Caco-2 (cell line): ENCODE measurements at regions not wholly inside any gene's neighbourhood (a gene's known extent, or its start where the extent isn't known, plus 50 kb on each side); places are given as distances from the start of the nearest gene placed in this dataset.

Experiments
- BruUV-seq: library from RNA; stranded (reverse); fragments of 400-500 nt; replicated peaks from 2 replicates; lab custom pipeline; 2021; lab: Mats Ljungman, UMichigan
- CTCF ChIA-PET: fragments of 300-600 bp; sonication (Branson Sonifier 250); formaldehyde crosslinking; loops from one replicate; lab custom pipeline; 2022; ENCODE audit warnings: antibody characterized with exemption; lab: Charles Lee
- POLR2A ChIA-PET: fragments of 300-600 bp; sonication (Branson Sonifier 250); formaldehyde crosslinking; loops from one replicate; lab custom pipeline; 2022; ENCODE audit warnings: antibody characterized with exemption; lab: Charles Lee
- DNase-seq, 2 experiments: peaks; one replicate each; pipeline versions ENCODE4 v3.0.0 to v3.0.0-alpha.2; 2020 to 2022
- H3K27me3 ChIP-seq: replicated peaks from 2 replicates; pipeline ENCODE4 v1.6.0; 2011; ENCODE audit warnings: low read length; ENCODE audit not compliant: control insufficient read depth, insufficient read depth
- H3K36me3 ChIP-seq: 2 replicates; pipeline ENCODE4 v1.5.1; 2011; ENCODE audit warnings: low read length; ENCODE audit not compliant: control insufficient read depth, insufficient read depth
- H3K4me1 ChIP-seq: fragments of 250-450 bp; sonication (Bioruptor Pico); 2 replicates; pipeline ENCODE4 v1.5.1; 2020; ENCODE audit warnings: mild to moderate bottlenecking
- H3K4me3 ChIP-seq: 2 replicates; pipeline ENCODE4 v1.5.1; 2011; ENCODE audit warnings: low read depth, mild to moderate bottlenecking, control low read depth, low read length
- H3K9me3 ChIP-seq: fragments of 250-450 bp; sonication (Bioruptor Pico); 2 replicates; pipeline ENCODE4 v1.5.1; 2020; ENCODE audit warnings: mild to moderate bottlenecking, moderate library complexity
- H3K27ac Mint-ChIP-seq: one replicate; pipeline ENCODE4 v1.8.0; 2022; ENCODE audit warnings: mixed read lengths; ENCODE audit not compliant: unreplicated experiment
- H3K27me3 Mint-ChIP-seq: one replicate; pipeline ENCODE4 v1.8.0; 2022; ENCODE audit warnings: mixed read lengths; ENCODE audit not compliant: insufficient read depth, unreplicated experiment
- H3K36me3 Mint-ChIP-seq: one replicate; pipeline ENCODE4 v1.8.0; 2022; ENCODE audit warnings: mild to moderate bottlenecking, mixed read lengths; ENCODE audit not compliant: insufficient read depth, unreplicated experiment
- H3K4me1 Mint-ChIP-seq: one replicate; pipeline ENCODE4 v1.8.0; 2022; ENCODE audit warnings: low read depth, mixed read lengths; ENCODE audit not compliant: unreplicated experiment
- H3K4me3 Mint-ChIP-seq: one replicate; pipeline ENCODE4 v1.8.0; 2022; ENCODE audit warnings: mild to moderate bottlenecking, moderate library complexity, mixed read lengths; ENCODE audit not compliant: unreplicated experiment
- H3K9me3 Mint-ChIP-seq: one replicate; pipeline ENCODE4 v1.8.0; 2022; ENCODE audit warnings: mixed read lengths; ENCODE audit not compliant: unreplicated experiment
- CTCF ChIP-seq, 2 experiments: fragments of 200-600 bp in 1 of 2; IDR thresholded peaks; 1 replicate in 1 of 2; 2 replicates in 1 of 2; pipeline versions ENCODE4 v1.5.1 to v1.8.0; 2011 to 2022; ENCODE audit warnings: antibody characterized with exemption in 1 of 2, control low read depth in 1 of 2, inconsistent platforms in 1 of 2, low read depth in 1 of 2, low read length in 1 of 2, mild to moderate bottlenecking in 1 of 2, moderate library complexity in 1 of 2; ENCODE audit not compliant: insufficient read depth in 1 of 2, severe bottlenecking in 1 of 2, unreplicated experiment in 1 of 2
- intact Hi-C: fragments of 100-400 bp; cut with micrococcal nuclease; formaldehyde crosslinking; loops from one replicate; pipeline ENCODE4 v1.10.0; 2022; ENCODE audit not compliant: unreplicated experiment

- ChIA-PET POLR2A (no interaction called here), CTCF (no interaction called here)
- Mint-ChIP-seq H3K4me3 (no peak overlapping the region), H3K27me3 (peaks cover 5% of the 10 kb centered on the region), H3K9me3 (peaks cover 10% of the 10 kb centered on the region), H3K36me3 (no peaks in the 10 kb centered on the region), H3K27ac (no peak overlapping the region), H3K4me1 (no peaks in the 10 kb centered on the region)
- no peaks in the 10 kb centered on the region for H3K9me3 ChIP-seq
- H3K4me1 ChIP-seq: no peaks in the 10 kb centered on the region
- H3K36me3 ChIP-seq: no peaks in the 10 kb centered on the region
- TF ChIP-seq CTCF (IDR thresholded peaks at IDR 0.05; ENCODE audit: insufficient read depth in 1 of 2, low read depth in 1 of 2, low read length in 1 of 2, severe bottlenecking in 1 of 2, unreplicated experiment in 1 of 2): no peak
- no TSS peak for BruUV-seq
- intact Hi-C loops: no loop called here
- no peak for DNase-seq
- no peaks in the 10 kb centered on the region for H3K27me3 ChIP-seq
- no peak overlapping the region for H3K4me3 ChIP-seq
These were observed 56.1 kb upstream of the TMEM132D start for GRCh38 chr12:129959889-129960288.

GRCh38 chr12:129961091-129961490 is 57.3 kb upstream of the TMEM132D start:
- H3K36me3 ChIP-seq: no peaks in the 10 kb centered on the region
- TF ChIP-seq CTCF (IDR thresholded peaks at IDR 0.05; ENCODE audit: insufficient read depth in 1 of 2, low read depth in 1 of 2, low read length in 1 of 2, severe bottlenecking in 1 of 2, unreplicated experiment in 1 of 2): no peak
- no peaks in the 10 kb centered on the region for H3K9me3 ChIP-seq
- no peak for DNase-seq
- Mint-ChIP-seq H3K4me1 (no peaks in the 10 kb centered on the region), H3K27ac (no peak overlapping the region), H3K4me3 (no peak overlapping the region), H3K27me3 (peaks cover 5% of the 10 kb centered on the region), H3K9me3 (peaks cover 10% of the 10 kb centered on the region), H3K36me3 (no peaks in the 10 kb centered on the region)
- ChIA-PET CTCF (no interaction called here), POLR2A (no interaction called here)
- intact Hi-C loops: no loop called here
- H3K4me1 ChIP-seq: no peaks in the 10 kb centered on the region
- H3K27me3 ChIP-seq: no peaks in the 10 kb centered on the region
- no peak overlapping the region for H3K4me3 ChIP-seq
- no TSS peak for BruUV-seq

GRCh38 chr12:129961856-129962255 is 58.0 kb upstream of the TMEM132D start:
- Histone ChIP-seq H3K4me3 (no peak overlapping the region), H3K4me1 (no peaks in the 10 kb centered on the region), H3K27me3 (no peaks in the 10 kb centered on the region), H3K9me3 (no peaks in the 10 kb centered on the region), H3K36me3 (no peaks in the 10 kb centered on the region)
- TF ChIP-seq CTCF (IDR thresholded peaks at IDR 0.05; ENCODE audit: insufficient read depth in 1 of 2, low read depth in 1 of 2, low read length in 1 of 2, severe bottlenecking in 1 of 2, unreplicated experiment in 1 of 2): no peak
- Mint-ChIP-seq H3K27ac (no peak overlapping the region), H3K4me3 (no peak overlapping the region), H3K27me3 (peaks cover 5% of the 10 kb centered on the region), H3K36me3 (no peaks in the 10 kb centered on the region), H3K4me1 (no peaks in the 10 kb centered on the region), H3K9me3 (peaks cover 10% of the 10 kb centered on the region)
- no TSS peak for BruUV-seq
- CTCF ChIA-PET: no interaction called here
- POLR2A ChIA-PET: no interaction called here
- no peak for DNase-seq
- intact Hi-C loops: no loop called here
